HG03064 (cell line): ENCODE measurements at regions not wholly inside any gene's neighbourhood (a gene's known extent, or its start where the extent isn't known, plus 50 kb on each side); places are given as distances from the start of the nearest gene placed in this dataset.
"Not testable (repeated sequence)": the region's sequence is repeated elsewhere in the genome, so short reads cannot be mapped to it uniquely, and the experiment has no call there.

Source experiments
- ATAC-seq: cut with Tn5 transposase; IDR thresholded peaks from one replicate; pipeline ENCODE4 v1.9.1; 2021; ENCODE audit warnings: low read depth; ENCODE audit not compliant: unreplicated experiment

DNA sequence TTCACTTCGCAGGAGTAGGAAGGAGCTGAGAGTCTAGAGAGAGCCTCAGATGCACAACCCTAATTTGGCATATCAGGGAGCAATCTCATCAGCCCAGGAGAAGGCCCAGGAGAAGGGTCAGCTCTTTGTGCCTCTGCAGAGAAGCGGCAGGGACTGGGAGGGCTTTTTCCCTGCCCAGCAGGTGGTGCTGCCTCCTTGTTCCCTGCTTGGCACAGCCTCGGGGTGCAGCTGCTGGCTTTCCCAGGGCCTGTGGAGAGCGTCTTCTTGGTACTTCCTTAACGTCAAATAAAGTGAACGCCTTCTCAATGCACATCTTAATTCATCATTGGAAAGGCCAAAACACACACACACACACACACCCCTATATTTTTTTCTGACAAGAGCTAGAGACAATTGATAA, 519.3 kb downstream of the GOLGA6L6 start:
- ATAC-seq: not testable (repeated sequence)

DNA sequence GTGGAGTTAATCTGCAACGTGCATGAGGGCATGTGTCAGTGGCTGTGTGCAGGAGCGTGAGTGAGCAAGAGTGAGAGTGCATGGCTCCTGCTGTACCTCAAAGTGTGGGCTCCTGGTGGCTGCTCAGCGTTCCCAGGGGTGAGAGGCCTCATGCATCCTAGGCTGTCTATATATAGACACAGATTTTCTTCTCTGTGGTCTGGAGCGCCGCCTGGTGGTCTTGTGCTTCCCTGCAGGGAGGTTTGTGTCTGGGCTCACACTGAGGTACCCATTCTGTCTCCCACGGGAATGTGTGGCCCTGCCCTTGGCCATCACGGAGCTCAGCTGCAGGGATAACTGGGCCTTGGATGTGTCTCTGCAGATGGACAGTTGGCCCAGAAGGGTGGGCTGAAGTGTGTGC, 520.2 kb downstream of the GOLGA6L6 start:
- not testable (repeated sequence) for ATAC-seq

DNA sequence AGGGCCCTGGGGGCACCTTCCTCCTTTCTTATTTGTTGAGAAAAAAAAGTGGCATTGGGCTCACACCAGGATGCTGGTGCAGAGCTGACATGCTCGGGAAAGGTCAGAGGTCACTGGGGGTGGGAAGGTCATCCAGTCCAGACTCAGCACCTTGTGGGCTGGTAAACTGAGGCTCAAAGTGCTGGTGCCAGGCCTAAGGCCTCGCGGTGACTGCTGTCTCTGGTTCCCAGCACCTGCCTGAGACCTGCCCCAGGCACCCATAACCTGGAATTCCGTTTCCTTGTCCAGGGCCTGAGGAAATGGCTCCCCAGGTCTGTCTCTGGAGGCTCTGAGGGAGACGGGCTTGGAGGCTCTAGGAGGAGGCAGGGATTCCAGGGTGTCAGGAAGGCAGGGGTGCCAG, 521.0 kb downstream of the GOLGA6L6 start:
- not testable (repeated sequence) for ATAC-seq

DNA sequence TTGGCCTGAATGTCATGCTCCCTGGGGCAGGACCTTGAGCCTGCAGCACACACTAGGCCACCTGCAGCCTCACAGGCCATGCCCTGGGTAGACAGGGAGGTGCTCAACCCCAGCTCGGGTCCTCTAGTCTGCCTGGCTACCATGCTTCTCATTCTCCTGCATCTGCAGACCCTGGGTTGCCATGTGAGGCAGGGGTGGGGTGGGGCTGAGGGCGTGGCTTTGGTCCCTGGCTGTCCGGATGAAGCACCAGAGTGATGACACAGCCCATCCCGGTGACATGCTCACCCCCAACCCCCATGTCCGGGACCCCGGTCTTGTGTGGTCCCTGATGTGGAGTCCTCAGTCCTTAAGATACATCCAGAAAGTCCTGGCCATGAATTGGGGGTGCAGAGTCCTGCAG, 521.8 kb downstream of the GOLGA6L6 start:
- ATAC-seq: not testable (repeated sequence)

DNA sequence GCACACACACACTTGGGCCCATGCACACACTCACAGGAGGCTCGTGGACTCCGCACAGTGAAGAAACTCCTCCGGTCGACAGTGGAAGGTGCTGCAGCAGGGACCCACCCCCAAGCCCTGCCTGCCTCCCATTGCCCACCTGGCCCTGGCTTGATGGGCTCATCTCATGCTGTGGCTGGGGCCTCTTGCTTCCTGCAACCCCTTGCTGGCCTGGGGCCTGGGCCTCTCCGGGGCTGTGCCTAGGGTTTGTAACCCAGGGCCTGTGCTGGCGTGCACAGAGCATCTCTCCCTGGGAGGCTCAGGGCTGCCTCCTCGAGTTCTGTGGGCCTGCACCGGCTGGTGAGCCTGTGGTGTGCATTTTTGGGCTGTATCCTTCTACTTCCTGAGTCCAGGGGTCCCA, 524.0 kb downstream of the GOLGA6L6 start:
- not testable (repeated sequence) for ATAC-seq

DNA sequence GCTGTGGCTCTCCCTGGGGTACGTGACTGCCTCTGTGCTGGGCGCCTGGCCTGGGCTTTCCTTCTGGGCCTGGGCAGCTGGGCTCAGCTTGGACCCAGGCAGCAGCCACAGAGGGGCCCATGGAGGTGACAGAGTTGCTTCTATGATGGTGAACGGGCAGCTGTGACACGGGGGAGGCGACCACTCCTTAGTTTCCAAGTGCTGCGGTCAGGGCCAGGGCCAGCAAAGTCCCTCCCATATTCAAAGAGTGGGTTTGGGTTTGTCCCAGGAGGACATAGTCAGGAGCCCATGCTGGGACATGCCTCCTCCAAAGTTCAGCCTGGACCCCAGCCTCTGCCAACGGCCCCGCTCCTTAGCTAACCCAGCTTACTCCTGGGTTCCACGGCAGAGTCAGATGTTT, 524.7 kb downstream of the GOLGA6L6 start:
- not testable (repeated sequence) for ATAC-seq

DNA sequence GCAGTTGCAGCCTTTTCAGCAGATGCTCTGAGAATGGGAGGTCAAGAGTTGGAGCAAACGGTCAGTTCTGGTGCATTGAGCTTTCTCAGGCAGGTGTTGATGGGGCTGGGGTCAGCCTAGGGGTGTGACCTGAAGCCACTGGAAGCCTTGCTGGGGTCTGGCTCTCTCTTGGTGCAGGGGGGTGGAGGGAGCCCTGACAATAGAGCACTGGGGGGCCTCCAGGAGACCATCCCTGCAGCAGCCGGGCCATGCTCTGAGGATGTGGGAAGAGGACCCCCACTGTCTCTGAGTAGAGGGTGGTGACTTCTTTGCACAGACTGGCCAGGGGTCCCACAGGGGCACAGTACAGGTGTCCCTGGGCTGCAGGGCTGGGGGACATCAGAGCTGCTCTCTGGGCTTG, 528.8 kb downstream of the GOLGA6L6 start:
- ATAC-seq: not testable (repeated sequence)

DNA sequence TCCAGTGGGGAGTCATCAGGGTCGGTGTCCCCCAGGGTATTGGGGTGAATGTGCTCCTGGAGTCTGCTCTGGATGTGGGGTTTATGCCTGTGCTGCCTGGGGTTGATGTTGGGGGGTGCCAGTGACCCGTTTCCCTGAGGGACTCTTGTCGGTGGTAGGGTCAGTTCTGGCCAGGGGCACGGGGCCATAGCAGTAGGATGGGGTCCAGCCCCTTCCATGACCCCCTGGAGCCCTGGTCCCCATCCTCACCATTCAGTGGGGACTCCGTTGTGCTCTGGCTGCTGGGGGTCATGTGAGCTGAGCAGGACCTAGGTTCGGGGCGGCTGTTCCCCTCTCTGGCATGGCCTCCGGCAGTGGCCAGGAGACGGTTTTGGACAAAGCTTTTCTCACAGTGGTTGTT, 530.8 kb downstream of the GOLGA6L6 start:
- not testable (repeated sequence) for ATAC-seq

DNA sequence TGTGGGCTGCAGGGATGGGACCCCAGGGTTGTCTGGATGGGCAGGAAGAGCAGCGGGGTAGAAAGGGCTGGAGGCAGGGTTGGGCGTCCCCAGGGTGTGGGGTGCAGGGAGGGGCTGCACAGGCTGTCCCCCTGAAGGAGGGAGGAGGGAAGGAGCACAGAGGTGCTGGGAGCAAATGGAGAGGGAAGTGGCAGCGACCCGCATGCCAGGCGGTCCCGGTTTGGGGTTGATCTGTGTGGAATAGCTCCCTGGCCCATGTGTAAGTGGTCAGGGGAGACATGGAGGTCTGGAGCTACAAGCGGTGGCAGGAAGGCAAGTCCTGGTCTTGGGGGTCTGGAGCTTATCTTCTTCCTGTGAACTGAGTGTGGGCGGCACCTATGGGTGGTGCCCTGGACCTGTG, 532.0 kb downstream of the GOLGA6L6 start:
- ATAC-seq: not testable (repeated sequence)

DNA sequence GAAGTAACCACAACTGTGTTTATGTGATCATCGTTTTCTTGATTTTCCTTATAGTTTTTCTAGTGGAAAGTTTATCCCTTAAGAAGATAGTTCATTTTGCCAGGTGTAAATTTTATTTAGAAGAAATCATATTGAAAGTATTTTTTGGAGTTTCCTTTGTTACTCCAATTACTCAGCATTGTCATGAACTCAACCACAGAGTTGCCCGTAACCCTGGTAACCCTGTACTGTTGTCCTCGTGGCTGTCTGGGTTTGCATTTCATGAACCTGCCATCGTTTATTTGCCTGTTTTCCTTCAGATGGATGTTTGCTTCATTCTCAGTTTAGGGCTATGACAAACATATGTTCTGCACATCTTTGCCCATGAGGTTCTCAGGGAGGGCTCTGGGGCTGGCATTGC, 534.3 kb downstream of the GOLGA6L6 start:
- not testable (repeated sequence) for ATAC-seq

DNA sequence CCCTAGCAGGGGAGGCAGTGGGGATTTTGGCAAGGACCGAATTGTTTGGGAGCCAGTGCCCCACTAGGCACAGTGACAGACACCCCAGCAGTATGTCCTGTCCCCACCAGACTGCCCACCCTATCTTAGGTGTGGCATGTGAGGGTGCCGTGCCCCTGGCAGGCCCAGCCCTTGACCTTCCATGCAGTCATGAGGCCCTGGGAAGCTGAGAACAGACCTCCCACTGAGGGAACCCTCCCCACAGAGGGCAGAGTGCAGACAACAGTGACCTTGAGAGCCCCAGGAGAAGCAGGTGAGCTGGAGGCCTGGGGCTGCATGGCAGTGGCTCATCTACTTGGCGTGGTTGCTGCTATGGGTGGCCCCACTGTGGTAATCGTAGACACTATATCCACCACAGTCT, 538.1 kb downstream of the GOLGA6L6 start:
- not testable (repeated sequence) for ATAC-seq

DNA sequence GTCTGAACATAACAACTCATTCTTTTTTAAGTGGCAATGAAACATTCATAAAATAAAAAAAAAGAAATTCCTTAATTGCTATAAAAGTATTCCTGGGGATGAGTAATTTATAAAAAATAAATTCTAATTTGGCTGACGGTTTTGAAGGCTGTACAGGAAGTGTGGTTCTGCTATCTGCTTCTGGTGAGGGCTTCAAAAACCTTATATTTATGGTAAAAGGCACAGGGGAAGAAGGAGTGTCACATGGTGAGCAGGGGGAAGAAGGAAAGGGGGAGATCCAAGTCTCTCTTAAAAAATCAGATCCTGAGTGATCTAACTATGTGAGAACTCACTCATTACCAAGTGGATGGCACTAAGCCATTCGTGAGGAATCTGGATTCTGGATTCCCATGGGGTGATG, 539.0 kb downstream of the GOLGA6L6 start:
- ATAC-seq: not testable (repeated sequence)

DNA sequence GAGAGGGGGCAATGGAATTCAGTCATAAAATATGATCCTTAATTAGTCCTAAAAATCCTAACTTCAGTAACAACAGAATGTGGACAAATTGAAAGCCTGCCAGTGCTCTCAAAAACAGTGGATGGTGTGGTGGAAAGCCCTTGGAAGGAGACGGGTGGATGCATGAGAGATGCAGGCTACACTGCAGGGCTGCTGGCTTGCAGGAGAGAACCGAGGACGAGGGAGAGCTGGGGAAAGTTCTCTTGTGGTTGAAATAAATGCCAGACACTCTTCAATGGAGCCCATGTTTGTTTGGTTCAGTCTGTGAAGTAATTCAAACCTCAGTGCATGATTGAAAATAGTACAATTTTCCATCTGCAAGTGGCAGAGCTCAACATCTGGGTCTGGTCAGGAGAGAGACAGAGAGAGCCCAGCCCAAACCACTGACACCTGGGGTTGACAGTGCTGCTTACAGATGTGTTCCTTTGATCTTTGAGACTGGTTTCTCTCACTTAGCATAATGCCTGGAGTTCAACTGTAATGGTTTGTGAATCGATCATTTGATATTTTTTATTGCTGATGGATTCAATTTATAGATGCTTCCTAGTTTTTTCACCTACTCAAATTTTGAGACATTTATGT, 544.9 kb downstream of the GOLGA6L6 start:
- ATAC-seq: not testable (repeated sequence)

DNA sequence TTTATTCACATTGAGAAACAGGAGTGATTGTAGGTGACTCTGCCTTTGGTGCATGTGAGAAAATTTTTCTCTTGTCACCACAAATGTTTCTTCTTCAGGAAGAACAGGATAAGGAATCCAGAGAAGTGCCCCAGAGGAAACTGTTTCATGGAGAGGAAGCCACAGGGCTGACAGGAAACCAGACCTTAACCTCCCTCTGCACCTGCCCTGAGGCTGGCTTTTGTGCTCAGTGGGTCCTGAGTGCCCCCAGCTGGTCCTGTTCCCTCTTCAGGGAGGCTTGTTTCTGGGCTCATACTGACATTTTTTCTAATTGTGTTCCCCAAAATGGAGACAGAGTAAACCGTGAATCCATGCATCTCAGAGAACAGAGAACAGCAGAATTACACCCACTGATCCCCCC, 546.3 kb downstream of the GOLGA6L6 start:
- not testable (repeated sequence) for ATAC-seq

DNA sequence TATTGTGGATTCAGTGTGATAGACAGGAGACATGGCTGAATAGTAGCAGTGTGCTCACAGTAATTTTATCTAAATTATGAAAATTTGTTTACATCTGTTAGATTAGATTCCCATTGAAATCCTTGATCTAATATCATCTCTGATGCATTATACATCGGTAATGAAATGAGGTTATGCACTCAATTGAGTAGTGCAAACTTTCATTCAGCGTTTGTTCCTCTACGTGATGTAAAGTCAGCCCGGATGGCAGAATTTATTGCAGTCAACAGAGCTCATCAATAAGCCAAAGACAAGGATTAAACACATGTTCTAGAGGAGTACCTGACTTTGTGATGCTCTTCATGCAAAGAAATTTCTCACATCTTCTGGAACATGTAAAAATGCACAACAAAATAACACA, 549.2 kb downstream of the GOLGA6L6 start:
- no peak for ATAC-seq

DNA sequence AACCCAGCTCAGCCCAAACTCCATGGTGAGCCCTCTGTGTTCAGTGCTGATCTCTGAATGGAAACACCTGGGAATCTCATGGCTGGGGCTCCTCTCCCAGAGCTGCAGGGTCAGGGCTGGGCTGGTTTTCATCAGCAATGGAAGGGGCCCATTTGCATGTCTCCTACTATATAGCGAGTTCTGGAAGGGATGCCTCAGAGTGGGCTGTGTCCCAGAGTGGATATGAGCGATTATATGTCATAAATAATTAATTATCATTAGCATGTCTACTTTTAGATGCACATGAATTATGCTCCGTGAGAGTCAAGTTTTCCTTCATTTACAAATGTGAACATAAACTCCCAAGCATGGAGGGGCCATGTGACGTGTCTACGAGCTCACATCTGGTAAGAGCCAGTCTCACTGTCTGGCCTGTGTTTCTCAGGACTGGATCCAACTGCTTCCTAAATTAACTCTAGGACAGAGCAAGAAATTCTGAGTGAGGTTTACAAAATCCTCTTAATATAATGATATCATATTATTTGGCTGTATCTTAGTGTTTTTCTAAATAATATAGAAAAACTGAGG, 553.4 kb downstream of the GOLGA6L6 start:
- ATAC-seq: no peak

DNA sequence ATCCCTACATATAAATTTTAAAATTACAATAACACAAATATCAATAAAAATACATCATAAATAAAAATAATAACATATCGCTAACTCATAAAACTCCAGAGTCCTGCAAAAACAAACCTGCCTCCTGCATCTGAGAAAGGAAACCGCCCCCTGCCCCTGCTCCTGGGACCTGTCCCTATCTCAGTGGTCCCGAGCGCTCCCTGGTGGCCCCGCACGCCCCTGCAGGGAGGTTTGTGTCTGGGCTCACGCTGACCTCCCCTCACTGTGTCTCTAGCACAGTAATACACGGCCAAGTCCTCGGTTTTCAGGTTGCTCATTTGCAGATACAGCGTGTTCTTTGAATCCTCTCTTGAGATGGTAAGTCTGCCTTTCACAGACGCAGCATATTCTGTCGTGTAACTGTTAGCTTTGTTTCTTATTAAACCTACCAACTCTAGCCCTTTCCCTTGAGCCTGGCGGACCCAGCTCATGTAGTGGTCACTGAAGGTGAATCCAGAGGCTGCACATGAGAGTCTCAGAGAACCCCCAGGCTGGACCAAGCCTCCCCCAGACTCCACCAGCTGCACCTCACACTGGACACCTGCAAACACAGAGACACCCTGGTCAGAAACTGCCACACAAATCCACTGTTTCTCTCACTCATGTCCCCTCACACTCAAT, 554.1 kb downstream of the GOLGA6L6 start:
- ATAC-seq: no peak

DNA sequence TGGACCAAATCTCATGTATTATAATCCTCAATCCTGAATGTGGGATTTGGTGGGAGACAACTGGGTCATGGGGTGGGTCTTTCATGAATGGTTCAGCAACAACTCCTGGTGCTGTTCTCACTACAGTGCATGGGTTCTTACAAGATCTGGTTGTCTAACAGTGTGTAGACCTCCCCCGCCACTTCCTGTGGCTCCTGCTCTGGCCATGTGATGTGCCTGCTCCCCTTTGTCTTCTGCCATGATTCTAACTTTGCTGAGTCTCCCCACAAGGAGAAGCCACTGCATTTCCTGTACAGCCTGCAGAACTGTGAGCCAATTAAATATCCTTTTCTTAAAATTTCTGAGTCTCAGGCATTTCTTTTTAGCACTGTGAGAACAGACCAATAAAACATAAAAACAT, 557.5 kb downstream of the GOLGA6L6 start:
- ATAC-seq: no peak

DNA sequence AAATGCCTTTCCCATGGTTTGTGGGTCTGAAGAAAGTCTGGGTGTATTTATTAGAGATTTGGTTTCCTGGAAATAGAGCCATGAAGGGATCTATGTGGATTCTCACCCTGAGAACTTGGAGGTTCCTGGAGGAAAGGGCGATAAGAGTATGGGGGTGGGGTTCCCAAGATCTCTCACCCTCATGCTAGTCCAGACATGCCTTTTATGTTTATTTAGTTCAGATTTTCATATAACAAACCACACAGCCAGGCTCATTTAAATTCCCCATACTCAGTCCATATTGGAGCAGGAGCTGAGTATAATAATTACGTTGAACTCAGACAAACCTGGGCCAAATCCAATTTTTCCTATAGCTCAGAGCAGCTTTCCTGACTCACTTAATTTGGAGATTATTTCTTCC, 566.6 kb downstream of the GOLGA6L6 start:
- no peak for ATAC-seq

DNA sequence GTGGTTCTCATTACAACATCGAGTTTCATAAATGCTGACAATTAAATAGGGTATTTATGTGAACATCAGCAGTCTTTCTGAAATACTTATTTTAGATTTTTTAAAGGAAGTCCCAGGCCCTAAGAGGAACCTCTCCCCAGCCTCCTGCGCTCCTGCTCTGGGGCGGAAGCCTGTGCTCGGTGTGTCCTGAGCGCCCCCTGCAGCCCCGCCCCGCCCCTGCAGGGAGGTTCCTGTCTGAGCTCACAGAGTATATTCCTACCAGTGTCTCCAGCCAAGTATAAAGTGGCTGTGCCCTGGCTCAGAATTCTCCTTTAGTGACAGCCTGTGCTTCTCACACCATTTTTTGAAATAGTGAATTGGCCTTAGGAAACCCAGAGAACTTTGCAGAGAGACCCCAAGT, 567.9 kb downstream of the GOLGA6L6 start:
- no peak for ATAC-seq

DNA sequence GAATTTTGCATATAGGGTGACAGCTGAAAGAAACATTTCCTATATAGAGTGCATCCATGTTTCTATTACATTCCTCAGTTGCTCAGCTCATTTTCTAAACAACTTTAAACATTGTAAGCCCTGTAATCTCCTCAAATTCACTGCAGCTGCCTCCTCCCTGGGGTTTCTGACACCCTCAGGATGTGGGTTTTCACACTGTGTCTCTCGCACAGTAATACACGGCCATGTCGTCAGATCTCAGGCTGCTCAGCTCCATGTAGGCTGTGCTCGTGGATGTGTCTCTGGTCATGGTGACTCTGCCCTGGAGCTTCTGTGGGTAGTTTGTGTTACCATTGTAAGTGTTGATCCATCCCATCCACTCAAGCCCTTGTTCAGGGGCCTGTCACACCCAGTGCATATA, 569.0 kb downstream of the GOLGA6L6 start:
- not testable (repeated sequence) for ATAC-seq

DNA sequence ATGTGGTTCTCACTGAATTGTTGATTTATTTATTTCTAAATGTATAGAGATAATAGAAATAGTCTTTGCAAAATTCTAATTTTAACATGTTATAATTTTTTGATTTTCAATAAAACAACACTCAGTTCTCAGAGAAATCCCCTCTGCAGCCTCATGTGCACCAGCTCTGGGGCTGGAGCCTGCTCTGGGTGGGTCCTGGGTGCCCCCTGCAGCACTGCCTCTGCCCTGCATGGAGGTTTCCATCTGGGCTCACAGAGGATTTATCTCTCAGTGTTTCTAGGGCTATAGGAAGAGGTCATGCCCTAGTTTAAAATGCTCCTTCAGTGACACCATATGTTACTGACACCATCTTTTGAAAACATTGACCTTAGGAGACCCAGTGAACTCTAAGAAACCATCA, 576.0 kb downstream of the GOLGA6L6 start:
- not testable (repeated sequence) for ATAC-seq
